ENCODE measurements at regions not wholly inside any gene's neighbourhood (a gene's known extent, or its start where the extent isn't known, plus 50 kb on each side); places are given as distances from the start of the nearest gene placed in this dataset.

DNA sequence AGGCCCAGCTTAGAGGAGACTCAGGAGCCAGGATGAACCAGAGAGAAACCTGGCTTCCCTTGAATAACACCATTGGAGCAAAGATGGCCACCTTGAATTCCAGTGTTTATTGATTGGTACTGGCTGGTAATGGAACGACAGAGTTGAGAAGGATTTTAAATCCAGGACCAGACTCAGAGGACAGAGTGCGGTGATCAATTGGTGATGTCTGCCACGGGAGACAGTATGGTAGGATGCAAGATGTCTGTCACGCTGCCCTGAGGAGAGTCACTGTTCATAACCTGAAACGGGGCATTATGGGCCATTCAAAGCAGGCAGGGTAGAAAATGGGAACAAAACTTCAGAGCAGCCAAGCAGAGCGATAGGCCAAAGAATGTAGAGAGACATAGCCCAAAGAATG is 55.4 kb upstream of the ISX start:
- Histone ChIP-seq H3K9me3 (ENCODE audit: control insufficient read depth in 4 of 4, low read length in 3 of 4) (no peaks in the 10 kb centered on the region), H3K36me3 (ENCODE audit: control insufficient read depth in 4 of 4, insufficient read depth in 3 of 4, low read depth in 1 of 4, low read length in 3 of 4) (no peaks in the 10 kb centered on the region), H3K27me3 (ENCODE audit: control insufficient read depth in 4 of 4, insufficient read depth in 4 of 4, low read length in 3 of 4) (peaks cover 0 to 2% (median 0%) of the 10 kb centered on the region in 4 donors), H3K9ac (ENCODE audit: low read depth in 1 of 2, low read length in 2 of 2) (no peak overlapping the region), H3K27ac (ENCODE audit: low read depth in 1 of 2, low read length in 2 of 2) (no peak overlapping the region), H3K4me1 (ENCODE audit: control insufficient read depth in 4 of 4, insufficient read depth in 4 of 4, low read length in 3 of 4) (no peaks in the 10 kb centered on the region), H3K4me3 (ENCODE audit: low read depth in 1 of 3, low read length in 3 of 3) (no peak overlapping the region)
- WGBS = 86% methylated on average over 6 of the region's 6 CpGs
- TF ChIP-seq JUND (IDR thresholded peaks at IDR 0.05) (no peak), GABPA (IDR thresholded peaks at IDR 0.05 in 1 of 2, conservative IDR thresholded peaks at IDR 0.05 in 1 of 2) (no peak), EGR1 (IDR thresholded peaks at IDR 0.05; ENCODE audit: low read depth in 2 of 2) (no peak), FOXA2 (IDR thresholded peaks at IDR 0.05) (no peak), HNF4A (conservative IDR thresholded peaks at IDR 0.05) (no peak), YY1 (IDR thresholded peaks at IDR 0.05) (no peak), FOXA1 (IDR thresholded peaks at IDR 0.05) (no peak), SP1 (IDR thresholded peaks at IDR 0.05) (no peak), RAD21 (IDR thresholded peaks at IDR 0.05) (no peak), TAF1 (conservative IDR thresholded peaks at IDR 0.05) (no peak), NR2F2 (IDR thresholded peaks at IDR 0.05) (no peak), RXRA (IDR thresholded peaks at IDR 0.05) (no peak)
- TF ChIP-seq, protein P1, sequence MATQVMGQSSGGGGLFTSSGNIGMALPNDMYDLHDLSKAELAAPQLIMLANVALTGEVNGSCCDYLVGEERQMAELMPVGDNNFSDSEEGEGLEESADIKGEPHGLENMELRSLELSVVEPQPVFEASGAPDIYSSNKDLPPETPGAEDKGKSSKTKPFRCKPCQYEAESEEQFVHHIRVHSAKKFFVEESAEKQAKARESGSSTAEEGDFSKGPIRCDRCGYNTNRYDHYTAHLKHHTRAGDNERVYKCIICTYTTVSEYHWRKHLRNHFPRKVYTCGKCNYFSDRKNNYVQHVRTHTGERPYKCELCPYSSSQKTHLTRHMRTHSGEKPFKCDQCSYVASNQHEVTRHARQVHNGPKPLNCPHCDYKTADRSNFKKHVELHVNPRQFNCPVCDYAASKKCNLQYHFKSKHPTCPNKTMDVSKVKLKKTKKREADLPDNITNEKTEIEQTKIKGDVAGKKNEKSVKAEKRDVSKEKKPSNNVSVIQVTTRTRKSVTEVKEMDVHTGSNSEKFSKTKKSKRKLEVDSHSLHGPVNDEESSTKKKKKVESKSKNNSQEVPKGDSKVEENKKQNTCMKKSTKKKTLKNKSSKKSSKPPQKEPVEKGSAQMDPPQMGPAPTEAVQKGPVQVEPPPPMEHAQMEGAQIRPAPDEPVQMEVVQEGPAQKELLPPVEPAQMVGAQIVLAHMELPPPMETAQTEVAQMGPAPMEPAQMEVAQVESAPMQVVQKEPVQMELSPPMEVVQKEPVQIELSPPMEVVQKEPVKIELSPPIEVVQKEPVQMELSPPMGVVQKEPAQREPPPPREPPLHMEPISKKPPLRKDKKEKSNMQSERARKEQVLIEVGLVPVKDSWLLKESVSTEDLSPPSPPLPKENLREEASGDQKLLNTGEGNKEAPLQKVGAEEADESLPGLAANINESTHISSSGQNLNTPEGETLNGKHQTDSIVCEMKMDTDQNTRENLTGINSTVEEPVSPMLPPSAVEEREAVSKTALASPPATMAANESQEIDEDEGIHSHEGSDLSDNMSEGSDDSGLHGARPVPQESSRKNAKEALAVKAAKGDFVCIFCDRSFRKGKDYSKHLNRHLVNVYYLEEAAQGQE (IDR thresholded peaks at IDR 0.05) = no peak
- TF ChIP-seq, protein P2, sequence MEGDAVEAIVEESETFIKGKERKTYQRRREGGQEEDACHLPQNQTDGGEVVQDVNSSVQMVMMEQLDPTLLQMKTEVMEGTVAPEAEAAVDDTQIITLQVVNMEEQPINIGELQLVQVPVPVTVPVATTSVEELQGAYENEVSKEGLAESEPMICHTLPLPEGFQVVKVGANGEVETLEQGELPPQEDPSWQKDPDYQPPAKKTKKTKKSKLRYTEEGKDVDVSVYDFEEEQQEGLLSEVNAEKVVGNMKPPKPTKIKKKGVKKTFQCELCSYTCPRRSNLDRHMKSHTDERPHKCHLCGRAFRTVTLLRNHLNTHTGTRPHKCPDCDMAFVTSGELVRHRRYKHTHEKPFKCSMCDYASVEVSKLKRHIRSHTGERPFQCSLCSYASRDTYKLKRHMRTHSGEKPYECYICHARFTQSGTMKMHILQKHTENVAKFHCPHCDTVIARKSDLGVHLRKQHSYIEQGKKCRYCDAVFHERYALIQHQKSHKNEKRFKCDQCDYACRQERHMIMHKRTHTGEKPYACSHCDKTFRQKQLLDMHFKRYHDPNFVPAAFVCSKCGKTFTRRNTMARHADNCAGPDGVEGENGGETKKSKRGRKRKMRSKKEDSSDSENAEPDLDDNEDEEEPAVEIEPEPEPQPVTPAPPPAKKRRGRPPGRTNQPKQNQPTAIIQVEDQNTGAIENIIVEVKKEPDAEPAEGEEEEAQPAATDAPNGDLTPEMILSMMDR (IDR thresholded peaks at IDR 0.05; ENCODE audit: low read depth, low read length, missing input control) = no peak
- TF ChIP-seq, protein P3, sequence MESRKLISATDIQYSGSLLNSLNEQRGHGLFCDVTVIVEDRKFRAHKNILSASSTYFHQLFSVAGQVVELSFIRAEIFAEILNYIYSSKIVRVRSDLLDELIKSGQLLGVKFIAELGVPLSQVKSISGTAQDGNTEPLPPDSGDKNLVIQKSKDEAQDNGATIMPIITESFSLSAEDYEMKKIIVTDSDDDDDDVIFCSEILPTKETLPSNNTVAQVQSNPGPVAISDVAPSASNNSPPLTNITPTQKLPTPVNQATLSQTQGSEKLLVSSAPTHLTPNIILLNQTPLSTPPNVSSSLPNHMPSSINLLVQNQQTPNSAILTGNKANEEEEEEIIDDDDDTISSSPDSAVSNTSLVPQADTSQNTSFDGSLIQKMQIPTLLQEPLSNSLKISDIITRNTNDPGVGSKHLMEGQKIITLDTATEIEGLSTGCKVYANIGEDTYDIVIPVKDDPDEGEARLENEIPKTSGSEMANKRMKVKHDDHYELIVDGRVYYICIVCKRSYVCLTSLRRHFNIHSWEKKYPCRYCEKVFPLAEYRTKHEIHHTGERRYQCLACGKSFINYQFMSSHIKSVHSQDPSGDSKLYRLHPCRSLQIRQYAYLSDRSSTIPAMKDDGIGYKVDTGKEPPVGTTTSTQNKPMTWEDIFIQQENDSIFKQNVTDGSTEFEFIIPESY (IDR thresholded peaks at IDR 0.05) = no peak
- TF ChIP-seq, protein P4, sequence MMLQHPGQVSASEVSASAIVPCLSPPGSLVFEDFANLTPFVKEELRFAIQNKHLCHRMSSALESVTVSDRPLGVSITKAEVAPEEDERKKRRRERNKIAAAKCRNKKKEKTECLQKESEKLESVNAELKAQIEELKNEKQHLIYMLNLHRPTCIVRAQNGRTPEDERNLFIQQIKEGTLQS (IDR thresholded peaks at IDR 0.05) = no peak
- TF ChIP-seq, protein P5, sequence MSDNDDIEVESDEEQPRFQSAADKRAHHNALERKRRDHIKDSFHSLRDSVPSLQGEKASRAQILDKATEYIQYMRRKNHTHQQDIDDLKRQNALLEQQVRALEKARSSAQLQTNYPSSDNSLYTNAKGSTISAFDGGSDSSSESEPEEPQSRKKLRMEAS (IDR thresholded peaks at IDR 0.05) = no peak
- no peak for DNase-seq (ENCODE audit: low spot score)

DNA sequence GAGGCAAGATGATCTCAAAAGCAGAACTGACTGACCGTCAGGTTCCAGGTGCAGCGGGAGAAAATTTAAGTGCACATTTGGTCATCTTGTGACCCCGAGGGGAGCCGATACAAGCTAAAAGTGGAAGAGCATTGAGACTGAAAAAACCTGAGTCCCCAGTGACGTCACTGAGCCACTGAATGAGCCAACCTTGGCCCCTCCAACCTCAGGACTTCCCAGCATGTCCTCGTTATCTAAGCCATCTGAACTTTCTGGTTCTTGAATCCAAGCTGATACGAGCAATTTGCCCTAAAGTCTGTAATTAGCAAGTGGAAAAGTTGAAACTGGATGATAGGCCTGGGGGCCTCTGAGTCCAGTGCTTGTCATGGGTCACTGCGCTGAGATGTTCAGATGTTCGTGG is 51.1 kb upstream of the ISX start:
- H3K9ac ChIP-seq (ENCODE audit: low read depth in 1 of 2, low read length in 2 of 2) = no peak overlapping the region
- TF ChIP-seq FOXA2 (IDR thresholded peaks at IDR 0.05) (no peak), TAF1 (conservative IDR thresholded peaks at IDR 0.05) (no peak), HNF4A (conservative IDR thresholded peaks at IDR 0.05) (no peak), RXRA (IDR thresholded peaks at IDR 0.05) (no peak)
- no peak overlapping the region for H3K4me3 ChIP-seq (ENCODE audit: low read depth in 1 of 3, low read length in 3 of 3)
- peaks cover 0 to 3% (median 0%) of the 10 kb centered on the region in 4 donors for H3K27me3 ChIP-seq (ENCODE audit: control insufficient read depth in 4 of 4, insufficient read depth in 4 of 4, low read length in 3 of 4)
- no peaks in the 10 kb centered on the region for H3K4me1 ChIP-seq (ENCODE audit: control insufficient read depth in 4 of 4, insufficient read depth in 4 of 4, low read length in 3 of 4)
- H3K36me3 ChIP-seq (ENCODE audit: control insufficient read depth in 4 of 4, insufficient read depth in 3 of 4, low read depth in 1 of 4, low read length in 3 of 4) = no peaks in the 10 kb centered on the region
- no peaks in the 10 kb centered on the region for H3K9me3 ChIP-seq (ENCODE audit: control insufficient read depth in 4 of 4, low read length in 3 of 4)
- no peak overlapping the region for H3K27ac ChIP-seq (ENCODE audit: low read depth in 1 of 2, low read length in 2 of 2)
- 84% methylated on average over 9 of the region's 9 CpGs for WGBS
- no peak for DNase-seq (ENCODE audit: low spot score)
